Muscle of arm (tissue), 1 donor: ENCODE measurements at regions not wholly inside any gene's neighbourhood (a gene's known extent, or its start where the extent isn't known, plus 50 kb on each side); places are given as distances from the start of the nearest gene placed in this dataset.
"Not testable (repeated sequence)": the region's sequence is repeated elsewhere in the genome, so short reads cannot be mapped to it uniquely, and the experiment has no call there.

Experiments
- DNase-seq: peaks from one replicate; pipeline ENCODE4 v3.0.0-alpha.2; 2013

GRCh38 chr16:65769776-65770438 is 596.6 kb upstream of the CDH5 start:
- DNase-seq, result no peak

DNA sequence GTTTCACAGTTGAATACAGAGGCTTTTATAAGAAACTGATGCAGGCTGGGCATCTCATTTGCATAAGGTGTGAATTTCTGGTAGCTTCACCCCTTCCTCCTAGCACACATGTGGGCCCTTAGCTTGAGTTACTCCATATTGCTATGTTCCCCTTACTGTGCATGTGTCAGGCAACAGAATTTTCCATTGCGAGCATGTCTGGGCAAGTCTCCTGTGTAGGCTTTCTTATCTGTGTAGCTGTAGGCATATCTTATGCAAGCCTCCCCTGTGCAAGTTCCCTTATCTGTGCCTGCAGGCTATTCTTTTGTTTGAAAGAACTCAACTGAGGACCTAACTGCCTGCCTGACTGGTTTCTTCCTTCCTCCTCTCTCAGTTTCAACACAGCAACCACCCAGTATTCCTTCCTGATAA is 597.4 kb upstream of the CDH5 start:
- DNase-seq, result no peak

DNA sequence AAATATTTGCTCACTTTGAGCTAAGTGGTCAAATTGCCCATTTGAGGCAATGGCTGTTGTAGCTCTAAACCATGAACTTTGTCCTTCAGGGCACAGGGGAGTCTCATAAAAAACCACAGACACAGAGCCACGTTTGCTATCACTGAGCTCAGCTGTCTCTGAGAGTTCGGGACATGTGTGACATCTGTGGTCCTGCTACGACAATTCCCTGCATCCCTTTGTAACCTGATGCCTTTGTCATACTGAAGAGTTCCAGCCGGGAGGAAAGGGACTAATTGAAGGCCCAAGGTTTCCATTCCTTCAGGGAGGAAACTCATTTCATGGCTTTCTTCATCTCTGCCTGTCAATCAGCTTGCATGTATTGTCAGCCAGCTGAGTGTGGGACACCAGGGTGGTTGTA is 599.4 kb upstream of the CDH5 start:
- DNase-seq, result no peak

DNA sequence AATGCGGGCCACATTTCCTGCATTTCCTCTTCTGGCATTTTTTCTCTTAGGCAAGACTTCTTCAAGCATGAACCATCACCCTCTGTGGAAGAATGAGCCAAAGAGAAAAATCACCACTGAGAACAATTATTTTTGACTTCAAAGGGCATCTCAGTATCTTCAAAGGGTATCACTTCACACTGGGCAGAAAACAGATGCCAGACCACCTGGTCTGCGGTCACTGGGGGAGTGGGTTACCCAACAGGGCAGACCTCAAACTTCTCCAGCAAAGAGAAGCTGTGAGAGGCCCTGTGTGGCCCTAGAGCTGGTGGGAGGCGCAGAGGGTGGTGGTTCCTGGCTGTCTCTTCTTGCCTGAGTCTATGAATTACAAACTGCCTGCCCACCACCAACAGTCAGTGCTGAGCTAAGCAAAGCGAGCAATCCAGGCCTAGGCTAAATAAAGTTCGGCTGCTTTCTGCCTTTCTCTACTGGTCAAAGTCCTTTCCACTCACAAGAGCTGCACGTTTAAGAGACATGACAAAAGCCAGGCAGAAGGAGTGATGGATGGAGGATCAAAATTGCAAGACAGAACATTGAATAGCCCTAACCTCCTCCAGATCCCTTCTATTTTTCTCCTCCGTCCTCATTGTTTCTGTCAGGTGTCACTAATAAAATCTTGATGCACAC is 602.7 kb upstream of the CDH5 start:
- no peak for DNase-seq

- no peak for DNase-seq
Measured at GRCh38 chr16:65760874-65761273, 605.6 kb upstream of the CDH5 start.

DNA sequence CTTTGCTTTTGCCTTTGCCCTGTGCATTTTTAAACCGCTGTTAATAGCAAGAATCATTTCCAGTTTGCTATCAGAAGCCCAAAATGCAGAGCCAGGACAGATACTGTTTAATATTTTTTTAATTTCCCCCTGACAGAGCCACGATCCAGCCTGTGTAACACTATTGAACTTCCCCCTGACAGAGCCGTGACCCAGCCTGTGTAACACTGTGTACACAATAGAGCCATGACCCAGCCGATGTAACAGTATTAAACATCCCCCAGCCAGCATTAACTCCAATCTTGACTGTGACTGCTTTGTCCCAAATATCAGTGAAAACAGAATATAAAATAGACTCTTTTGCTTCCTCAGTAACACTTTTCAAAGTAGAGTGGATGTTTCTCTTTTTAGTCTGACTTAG is 607.9 kb upstream of the CDH5 start:
- DNase-seq, result no peak

GRCh38 chr16:65757064-65757463 is 609.4 kb upstream of the CDH5 start:
- no peak for DNase-seq

GRCh38 chr16:65756163-65756562 is 610.3 kb upstream of the CDH5 start:
- DNase-seq, result no peak

DNA sequence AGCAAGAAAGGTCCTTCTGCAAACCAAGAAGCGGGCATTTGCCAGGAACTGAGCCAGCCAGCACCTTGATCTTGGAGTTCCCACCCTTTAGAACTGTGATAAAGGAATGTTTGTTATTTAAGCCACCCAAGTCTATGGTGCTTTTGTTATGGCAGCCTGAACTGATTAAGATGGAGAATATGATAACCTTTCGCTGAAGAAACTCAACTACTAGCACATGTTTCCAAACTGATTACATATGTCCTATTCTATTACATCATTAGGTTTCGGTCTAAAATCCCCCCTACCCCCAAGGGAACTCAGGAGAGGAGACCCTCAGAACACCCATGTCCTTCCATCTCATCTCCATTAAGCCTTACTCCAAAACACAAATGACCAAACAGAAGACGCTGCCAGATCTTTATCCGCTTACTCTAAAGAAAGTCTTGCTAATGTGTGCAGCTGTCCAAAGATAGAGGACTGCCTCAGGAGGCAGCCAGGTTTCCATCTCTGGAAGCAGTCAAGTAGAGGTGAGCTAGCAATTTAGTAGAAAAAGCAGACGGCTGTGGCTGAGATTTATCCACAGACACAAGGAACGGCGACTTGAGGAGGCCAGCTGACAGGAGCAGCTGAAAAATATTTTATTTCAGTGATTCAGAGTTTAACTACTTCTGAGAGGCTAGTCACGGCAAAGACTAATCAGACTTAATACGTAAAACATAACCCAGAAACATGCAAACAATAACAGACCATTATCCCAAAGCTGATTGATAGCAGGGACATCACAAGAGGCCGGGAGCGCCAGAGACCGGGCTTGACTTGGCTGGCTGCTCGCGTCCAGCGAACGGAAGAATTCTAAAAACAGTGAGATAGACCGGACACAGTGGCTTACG is 611.4 kb upstream of the CDH5 start:
- peak; percentile 59 for DNase-seq

GRCh38 chr16:65752522-65752844 is 614.0 kb upstream of the CDH5 start:
- no peak for DNase-seq

DNA sequence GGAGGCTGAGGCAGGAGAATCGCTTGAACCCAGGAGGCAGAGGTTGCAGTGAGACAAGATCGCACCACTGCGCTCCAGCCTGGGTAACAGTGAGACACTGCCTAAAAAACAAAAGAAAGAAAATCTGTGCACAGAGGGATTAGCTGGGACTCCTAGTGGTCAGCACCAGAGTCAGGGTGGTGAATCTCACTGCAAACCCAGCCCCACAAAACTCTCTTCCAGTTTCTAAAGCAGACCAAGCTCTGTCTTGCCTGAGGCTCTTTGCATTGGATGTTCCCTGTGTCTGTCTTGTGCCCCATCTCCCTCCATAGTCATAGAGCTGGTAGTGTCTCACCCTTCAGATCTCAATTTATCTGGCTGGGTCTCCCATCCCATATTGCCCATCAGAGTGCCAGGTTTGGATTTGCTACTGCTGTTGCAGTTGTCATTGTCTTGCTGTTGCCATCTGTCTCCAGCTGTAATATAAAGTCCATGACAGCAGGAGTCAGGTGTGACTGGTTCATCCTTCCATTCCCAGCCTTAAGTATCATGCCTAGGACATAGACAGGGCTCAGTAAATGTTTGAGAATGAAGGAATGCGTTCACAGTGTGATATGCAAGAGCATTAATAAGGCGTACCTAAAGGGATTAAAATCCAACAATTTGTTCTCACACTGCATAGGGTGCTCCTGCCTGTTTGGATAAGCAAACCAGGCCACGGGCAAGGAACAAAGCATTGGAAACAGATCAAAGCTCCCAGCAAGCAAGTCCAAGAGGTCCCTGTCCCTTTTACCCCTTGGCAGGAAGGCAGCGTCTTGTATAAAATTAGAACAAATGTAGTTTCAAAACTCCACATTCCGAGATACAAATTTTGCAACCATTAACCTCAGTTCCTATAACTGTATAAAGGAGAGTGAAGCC is 614.6 kb upstream of the CDH5 start:
- no peak for DNase-seq

DNA sequence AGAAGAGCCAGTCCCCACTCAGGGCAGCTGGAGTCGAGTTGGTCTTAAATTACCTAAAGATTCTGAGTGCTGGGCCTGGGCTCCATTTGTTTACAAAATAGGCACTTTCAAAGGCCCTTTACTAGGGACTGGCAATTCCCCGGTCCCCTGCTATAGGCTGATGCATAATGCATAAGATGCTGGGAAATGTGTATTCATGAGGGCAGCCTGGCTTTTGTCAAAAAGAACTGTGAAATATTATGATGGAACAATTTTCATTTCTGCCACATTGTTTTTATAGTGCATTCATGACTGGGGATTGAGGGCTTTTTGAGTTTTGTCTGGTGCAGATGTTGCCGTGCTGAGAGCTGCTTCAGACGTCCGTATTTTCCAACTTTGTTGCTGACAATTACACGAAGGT is 617.0 kb upstream of the CDH5 start:
- no peak for DNase-seq

GRCh38 chr16:65746941-65747340 is 619.5 kb upstream of the CDH5 start:
- no peak for DNase-seq

DNA sequence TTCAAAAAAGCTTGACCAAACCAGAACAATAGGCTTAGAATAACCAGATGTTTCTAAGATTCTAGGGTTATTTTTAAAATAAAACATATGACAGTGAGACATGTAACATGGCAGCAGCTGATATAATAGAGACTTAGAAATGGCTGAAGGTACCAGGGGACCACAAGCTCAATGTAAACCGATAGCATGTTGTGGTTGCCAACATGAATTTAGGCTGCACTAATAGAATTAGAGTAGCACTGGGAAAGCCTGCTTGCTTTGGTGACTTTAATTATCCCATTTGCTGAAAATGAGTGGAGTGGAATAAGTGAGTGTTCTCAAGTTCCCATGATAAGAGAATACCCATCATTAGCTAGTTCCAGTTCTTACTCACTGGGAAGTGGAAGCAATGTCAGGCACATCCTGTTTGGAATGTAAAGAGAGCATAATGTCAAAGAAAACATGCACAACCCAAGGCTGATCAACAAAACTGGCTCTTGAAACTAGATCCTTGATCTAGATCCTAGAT is 621.2 kb upstream of the CDH5 start:
- DNase-seq, result no peak

DNA sequence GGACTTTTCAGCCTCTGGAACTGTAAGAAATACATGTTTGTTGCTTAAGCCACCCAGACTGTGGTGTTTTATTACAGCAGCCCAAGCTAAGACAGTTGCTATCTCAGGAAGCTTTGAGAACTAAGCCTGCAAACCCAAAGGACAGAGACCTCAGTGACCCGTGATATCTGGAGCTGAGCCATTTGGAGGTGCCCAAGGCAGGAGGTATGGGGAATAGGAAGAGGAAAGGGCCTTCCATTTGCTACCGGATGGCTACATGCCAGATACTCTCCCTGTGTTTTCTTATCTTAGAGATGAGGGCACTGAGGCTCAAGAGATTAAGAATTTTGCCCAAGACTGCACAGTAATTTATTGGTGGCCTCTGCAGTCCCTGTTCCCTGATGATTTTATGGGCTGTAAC is 622.1 kb upstream of the CDH5 start:
- no peak for DNase-seq

DNA sequence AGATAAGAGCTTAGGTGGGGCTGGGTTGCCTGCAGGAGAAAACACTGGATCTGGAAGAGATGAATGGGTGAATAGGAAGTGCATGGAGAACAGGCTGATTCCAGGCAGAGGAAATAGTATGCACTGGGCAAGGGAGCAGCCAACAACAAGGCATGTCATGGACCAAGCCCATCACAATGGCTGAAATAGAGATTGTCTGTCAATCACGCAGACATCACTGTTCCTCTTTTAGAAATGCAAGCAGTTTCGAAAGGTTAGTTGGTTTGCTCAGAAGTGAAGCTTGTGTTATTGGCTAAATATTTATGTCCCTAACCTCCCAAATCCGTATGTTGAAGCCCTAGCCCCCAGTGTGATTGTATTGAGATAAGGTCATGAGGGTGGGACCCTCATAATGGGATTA is 621.7 kb upstream of the CDH11 start:
- DNase-seq, result no peak

DNA sequence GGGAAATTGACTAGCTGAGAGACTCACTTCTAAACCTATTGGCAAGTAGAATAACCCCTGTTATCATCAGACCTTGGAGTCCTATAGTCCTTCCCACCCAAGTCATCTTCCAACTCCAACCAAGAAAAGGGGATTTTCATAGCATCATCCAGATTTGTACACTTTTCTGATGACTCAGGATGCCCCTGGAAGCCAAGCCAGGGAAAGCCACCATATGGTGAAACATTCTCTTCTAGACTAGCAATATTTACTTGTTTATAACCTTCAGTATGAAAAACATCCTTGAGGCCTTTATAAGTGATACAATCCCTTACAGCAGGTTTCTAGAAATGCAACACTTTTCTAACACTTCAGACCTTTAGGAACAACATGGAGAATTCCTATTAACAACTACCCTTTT is 618.8 kb upstream of the CDH11 start:
- no peak for DNase-seq

DNA sequence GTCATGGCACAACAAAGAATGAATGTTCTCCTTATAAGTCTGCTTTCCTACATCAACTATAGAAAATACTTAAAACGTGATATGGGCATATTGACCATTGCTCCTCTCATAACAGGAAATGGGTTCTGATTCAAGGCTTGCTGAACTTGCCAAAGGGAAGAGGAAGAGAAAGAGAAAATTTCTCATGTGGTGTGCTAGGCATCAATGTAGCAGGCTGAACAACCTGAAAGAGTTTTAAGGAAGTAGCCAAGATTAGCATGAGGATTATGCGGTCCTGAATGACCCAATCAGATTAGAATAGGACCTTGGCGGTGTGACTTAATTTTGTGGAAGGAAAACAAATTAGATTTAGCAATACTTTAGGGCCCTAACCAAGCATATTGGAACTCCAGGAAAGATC is 617.7 kb upstream of the CDH11 start:
- no peak for DNase-seq

DNA sequence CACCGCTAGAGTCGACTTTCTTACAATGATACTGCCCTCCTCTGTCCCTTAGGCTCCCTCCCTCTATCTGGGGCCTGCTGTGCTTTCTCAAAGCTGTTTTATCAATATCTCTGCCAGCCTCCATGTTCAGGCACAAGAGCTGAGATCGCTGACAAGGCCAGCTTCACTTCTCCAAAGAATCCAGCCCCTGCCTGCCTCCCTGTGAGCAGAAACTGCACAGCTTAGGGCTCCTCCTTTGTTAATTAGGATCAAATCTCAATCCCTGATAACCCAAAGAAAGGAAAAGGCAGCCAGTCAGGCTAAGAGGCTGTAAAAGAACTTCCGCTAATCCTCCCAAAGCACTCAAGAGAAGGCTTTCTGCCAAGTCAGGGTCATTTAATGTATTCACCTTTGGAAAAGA is 616.0 kb upstream of the CDH11 start:
- no peak for DNase-seq

DNA sequence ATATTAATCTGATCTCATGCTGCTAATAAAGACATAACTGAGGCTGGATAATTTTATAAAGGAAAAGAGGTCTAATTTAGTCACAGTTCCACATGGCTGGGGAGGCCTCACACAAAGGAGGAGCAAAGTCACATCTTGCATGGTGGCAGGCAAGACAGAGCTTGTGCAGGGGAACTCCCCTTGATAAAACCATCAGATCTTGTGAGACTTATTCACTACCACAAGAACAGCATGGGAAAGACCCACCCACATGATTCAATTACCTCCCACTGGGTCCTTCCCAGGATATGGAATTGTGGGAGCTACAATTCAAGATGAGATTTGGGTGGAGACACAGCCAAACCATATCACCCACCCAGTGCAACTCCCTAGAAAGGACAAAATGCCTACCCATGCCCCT is 613.8 kb upstream of the CDH11 start:
- not testable (repeated sequence) for DNase-seq

GRCh38 chr16:65733721-65734120 is 611.9 kb upstream of the CDH11 start:
- DNase-seq, result no peak

- no peak for DNase-seq
Measured at GRCh38 chr16:65731833-65732232, 610.0 kb upstream of the CDH11 start.
